GM19240 (cell line): ENCODE measurements at regions not wholly inside any gene's neighbourhood (a gene's known extent, or its start where the extent isn't known, plus 50 kb on each side); places are given as distances from the start of the nearest gene placed in this dataset.
"Not testable (repeated sequence)": the region's sequence is repeated elsewhere in the genome, so short reads cannot be mapped to it uniquely, and the experiment has no call there.

Experiments
- DNase-seq: peaks from one replicate; pipeline ENCODE4 v3.0.0; 2011; ENCODE audit warnings: low spot score; ENCODE audit not compliant: insufficient read length

DNA sequence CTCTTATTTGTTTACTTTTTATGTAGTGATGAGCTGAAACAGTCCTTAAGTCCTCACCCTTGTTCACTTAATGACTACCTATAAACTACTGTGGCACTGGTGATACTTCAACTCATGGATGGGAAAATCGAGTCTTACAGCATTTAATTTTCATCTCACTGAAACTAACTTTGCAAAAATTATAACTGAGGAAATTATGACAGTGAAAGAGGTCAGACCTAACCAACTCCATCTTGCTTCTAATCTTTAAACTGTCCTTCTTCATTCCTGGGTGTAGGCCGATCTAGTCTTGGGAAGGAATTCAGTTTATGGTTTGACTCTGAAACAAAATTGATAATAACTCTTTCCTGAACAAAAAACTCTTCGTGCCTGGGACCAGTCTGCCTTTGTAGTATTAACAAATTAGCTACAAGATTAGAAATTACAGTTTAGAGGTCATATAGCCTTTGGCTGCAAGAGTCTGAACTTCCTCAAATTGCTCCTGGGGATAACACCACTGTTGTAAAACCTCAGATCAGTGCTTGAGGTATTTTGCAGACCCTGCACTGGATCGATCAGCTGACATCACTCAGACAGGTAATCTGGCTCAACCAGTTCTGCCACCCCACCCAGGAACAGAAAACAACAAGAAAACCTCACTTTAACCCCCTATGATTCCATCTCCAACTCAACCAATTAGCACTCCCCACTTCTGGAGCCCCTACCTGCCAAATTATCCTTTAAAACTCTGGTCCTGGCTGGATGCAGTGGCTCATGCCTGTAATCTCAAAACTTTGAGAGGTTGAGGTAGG, 995.7 kb upstream of the PRKX start:
- DNase-seq, result no peak

DNA sequence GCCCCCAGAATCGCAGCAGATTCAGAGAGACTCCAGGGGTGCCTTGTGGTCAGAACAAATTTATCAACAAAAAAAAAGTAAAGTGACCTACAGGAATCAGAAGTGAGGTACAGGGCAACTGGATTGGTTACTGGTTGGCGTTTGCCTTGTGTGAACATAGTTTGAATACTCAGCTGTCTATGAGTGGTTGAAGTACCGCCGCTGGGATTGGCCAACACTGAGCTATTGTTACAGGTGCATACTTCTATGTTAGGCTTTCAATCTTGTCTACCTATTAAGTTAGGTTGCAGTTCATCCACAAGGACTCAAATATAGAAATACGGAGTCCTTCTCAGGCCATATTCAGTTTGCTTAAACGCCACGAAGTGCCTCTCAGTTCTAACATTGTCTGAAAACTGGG, 993.5 kb upstream of the PRKX start:
- DNase-seq, result no peak

DNA sequence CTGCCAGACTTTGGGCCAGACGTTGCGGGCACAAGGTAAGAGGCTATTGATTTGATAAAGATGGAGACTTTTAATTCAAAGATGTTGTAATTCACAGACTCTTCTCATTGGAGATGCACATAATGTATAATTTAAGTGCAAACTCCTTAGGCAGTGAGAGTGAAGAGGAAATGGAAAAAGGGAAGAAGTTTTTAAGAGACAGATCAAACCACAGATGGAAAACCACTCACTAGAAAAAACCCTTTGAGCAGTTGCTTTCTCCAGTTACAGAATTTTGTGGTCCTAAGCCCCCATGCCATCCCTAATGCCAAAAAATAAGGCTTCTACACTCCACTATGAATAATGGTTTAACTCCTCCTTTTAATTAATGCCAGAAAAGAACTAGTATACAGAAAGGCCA, 977.1 kb upstream of the PRKX start:
- DNase-seq, result no peak

DNA sequence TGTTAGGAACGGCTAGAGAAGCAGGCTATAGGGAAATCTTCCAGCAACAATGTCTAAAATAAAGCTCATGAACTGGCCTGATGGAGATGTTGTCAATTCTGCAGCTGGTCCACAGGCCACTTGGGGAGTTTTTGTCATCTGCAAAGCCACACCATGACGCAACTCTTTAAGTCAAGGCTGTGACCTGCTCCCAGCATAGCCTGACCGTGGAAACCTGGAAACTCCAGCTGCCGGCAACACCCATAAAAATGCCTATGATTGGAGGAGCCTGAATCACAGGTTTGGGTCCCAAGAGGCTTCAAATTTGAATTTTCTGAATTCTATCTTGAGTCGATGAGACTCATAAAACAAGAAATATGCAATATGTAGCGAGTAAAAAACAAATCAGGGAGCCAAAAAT, 969.2 kb upstream of the PRKX start:
- no peak for DNase-seq

DNA sequence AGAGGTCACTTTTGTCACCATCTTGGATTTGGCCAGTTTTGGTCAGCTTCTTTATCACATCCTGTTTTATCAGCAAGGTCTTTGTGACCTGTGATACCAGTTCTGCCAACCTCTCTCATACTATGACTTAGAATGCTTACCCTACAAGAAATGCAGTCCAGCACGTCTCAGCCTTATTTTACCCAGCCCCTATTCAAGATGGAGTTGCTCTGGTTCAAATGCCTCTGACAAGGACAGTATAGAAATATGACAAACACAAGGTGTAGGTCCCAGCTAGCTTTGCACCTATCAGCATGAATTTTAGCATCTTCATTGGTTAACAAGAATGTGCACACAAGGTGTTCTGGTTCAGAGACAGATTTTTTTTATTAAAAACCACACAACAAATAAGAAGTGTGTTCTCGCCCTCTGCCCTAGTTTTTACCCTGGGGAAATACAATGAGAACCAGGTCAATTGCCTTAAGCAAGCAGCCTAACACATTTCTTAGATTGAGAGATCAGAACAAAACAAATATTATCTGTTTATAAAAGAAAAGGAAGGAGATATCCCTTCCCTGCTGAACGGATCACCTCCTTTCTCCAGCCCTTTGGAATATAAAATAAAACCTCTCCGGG, 962.3 kb upstream of the PRKX start:
- no peak for DNase-seq

DNA sequence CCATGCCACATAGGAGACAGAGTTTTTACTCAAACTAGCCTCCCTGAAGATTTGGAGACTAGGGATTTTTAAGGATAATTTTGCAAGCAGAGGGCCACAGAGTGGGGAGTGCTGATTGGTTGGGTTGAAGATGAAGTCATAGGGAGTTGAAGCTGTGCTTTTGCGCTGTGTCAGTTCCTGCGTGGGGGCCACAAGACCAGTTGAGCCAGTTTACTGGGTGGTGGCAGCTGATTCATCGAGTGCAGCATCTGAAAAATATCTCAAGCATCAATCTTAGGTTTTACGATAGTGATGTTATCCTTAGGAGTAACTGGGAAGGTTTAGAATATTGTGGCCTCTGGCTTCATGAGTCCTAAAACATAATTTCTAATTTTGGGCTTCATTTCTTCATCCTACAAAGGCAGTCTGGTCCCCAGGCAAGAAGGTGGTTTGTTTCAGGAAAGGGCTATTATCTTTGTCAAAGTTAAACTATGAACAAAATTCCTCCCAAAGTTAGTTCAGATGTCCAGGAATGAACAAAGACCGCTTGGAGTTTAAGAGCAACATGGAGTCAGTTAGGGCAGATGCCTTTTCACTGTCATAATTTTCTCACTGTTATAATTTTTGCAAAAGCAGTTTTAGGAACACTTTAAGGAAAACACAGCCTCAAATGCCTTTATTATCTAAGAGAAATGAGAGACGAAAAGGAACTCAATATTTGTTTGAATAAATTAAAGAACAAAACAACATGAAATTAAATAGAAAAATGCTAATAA, 960.8 kb upstream of the PRKX start:
- no peak for DNase-seq

DNA sequence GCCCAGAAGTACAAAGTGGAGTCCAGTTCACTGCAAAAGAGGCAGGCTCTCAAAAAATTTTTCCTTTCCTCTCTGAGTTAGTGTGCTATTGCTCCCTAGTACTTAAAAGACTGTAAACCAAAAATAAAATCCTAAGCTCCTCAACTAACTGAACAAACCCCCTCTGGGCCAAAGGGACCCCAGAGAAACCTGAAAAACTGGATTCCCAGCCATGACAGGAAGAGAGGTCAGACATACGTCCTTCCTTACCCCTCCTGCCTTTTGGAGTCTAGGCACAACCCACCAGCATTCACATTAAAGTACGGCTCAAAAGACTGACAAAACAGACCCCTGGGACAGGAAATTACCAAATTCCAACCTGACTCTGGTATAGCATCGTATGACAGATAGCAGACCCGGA, 957.9 kb upstream of the PRKX start:
- no peak for DNase-seq

DNA sequence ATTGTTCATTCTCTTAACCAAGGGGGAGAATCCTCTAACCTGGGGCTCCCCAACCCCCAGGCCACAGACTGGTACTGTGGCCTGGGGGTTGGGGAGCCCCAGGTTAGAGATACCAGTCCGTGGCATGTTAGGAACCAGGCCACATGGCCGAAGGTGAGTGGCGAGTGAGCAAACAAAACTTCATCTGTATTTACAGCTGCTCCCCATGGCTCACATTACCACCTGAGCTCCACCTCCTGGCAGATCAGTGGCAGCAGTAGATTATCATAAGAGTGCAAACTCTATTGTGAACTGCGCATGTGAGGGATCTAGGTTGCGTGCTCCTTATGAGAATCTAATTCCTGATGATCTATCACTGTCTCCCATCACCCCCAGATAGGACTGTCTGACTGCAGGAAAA, 957.2 kb upstream of the PRKX start:
- DNase-seq, result no peak

DNA sequence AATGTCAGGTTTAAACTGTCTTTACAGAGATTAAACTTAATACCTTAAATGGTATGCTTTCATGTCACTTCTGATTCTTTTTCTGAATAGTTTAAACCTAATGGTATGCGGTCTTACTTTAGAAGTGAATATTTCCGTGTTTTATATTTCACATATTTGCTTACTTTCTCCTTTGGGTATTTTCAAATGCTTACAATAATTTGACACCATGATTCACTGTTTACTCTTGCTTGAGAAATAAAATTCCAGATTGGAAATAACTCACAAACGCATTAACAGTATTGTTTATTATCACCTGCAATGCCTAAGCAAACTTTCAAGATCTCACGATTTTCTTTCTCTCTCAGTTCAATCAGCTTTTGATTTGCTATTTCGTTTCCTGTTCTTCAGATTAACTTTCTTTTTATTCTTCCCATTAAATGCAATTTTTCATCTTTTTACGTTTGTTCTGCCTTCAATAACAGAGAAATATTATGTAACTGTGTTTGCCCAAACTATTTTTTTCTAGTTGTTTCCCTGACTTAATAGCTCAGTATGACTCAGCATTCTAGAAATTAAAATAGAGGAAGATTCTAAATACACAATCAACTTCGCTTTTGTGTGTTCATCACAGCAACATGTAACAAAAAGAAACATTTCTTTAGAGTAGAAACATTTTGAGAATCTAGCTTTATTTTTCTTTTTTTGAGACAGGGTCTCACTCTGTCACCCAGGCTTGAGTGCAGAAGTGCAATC, 955.5 kb upstream of the PRKX start:
- no peak for DNase-seq

DNA sequence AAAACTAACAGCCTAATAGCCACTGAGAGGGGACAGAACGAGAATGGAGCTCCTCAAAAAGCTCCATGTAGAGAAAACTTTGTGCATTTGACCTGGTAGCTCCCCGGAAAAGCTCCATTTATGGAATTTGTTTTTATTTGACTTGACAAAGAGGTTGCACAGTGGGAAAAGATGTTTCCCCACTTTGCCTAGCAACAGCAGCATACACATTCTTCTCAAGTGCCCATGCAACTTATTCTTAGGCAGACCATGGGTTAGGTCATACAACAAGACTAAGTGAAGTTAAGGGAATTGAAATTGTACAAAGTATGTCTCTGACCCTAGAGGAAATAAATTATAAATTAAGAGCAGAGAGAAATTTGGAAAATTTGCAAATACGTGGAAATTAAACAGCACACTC, 949.6 kb upstream of the PRKX start:
- no peak for DNase-seq

DNA sequence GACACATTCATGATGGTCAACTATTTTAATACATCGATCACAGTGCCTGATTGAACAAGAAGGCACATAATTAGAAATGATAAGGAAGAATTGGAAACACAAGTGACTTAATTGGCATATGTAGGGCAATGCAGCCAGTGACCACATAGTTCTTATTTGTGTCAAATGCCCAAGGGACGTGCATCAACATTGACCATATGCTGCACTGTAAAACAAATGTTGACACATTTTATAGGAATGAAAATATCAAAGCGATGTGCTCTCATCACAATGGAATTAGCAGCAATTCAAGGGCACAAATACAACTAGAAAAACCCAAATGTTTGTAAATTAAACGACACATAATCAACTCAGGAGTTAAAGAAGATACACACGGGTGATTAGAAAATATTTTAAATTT, 948.3 kb upstream of the PRKX start:
- DNase-seq, result no peak

DNA sequence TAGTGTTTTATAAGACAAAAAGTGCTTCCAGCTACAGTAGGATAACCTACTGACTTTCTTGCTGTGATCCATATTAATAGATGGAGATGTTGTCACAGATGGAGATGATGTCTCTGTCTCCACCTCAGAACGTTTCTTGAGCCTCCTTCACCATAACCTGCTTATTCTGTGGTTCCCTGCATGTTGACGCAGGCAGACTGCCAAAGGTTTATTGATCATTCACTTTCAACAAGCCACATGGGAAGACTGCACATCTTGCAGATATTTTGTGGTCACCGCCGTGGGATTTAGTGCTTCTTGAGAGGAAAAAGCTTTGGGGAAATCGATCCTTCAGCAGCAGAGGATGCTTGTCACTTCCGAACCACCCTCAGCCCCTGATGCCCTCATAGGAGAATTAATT, 943.0 kb upstream of the PRKX start:
- no peak for DNase-seq

DNA sequence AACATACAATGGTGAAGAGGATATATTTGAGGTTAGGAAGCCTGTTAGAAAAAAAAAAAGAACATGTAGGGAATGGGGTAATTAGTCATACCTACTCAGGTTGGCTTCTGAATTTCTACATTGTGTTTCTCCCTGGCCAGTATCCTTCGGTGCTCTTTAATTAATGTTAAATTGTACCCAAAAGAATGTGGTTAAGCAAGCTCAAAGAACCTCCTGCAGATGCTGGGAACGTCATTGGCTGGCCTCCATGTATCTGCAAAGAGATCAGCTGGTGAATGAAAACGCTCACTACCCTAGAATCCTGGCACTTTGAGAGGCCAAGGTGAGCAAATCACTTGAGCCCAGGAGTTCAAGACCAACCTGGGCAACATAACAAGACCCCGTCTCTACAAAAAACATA, 942.3 kb upstream of the PRKX start:
- DNase-seq, result no peak

DNA sequence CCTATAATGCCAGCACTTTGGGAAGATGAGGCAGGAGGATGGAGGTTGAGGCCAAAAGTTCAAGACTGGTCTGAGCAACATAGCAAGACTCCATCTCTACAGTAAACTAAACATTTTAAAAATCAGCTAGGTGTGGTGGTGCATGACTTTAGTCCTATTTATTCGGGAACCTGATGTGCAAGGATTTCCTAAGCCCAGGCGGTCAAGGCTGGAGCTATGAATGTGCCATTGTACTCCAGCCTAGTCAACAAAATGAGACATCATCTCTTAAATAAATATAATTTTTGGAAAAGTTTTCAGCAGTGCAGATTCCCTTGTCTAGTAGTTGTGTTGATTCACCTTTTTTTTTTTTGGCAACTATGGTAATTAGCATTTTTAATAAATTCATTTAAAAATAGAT, 928.7 kb upstream of the PRKX start:
- DNase-seq, result no peak

DNA sequence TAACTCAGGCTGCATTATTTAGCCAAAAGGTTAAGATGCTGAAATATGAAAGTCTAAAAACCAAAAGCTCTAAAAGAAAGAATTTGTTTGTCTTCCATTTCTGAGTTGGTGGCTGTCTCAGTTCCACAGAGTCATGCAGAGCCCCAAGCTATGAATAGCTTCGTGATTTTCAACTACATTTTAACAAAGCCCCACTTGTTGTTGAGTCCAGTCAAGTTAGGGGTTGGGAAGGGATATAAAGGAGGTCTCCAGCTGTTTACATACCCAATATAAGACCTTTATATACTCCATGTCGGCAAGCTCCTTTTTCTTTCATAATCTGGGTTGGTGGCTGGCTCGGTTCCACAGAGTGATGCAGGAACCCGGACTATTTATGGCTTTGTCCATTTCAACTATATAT, 924.6 kb upstream of the PRKX start:
- no peak for DNase-seq

DNA sequence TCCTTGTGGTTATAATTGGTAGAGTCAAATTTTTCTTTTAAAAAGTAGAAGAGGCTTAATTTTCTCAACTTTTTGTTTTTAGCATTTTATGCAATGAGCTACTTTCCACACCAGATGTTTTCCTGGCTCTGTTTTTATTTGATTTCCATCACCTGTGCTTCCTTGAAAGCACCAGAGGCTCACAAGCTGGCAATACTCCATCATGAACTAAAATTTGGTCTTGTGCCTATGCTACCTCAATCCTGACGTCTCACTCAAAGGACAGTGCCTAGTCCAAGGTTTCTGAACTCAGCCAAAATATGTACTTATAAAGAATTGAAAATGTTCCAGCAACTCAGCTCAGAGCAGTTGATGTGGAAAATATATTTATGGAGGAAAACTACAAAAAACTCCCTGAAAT, 914.0 kb upstream of the PRKX start:
- no peak for DNase-seq

DNA sequence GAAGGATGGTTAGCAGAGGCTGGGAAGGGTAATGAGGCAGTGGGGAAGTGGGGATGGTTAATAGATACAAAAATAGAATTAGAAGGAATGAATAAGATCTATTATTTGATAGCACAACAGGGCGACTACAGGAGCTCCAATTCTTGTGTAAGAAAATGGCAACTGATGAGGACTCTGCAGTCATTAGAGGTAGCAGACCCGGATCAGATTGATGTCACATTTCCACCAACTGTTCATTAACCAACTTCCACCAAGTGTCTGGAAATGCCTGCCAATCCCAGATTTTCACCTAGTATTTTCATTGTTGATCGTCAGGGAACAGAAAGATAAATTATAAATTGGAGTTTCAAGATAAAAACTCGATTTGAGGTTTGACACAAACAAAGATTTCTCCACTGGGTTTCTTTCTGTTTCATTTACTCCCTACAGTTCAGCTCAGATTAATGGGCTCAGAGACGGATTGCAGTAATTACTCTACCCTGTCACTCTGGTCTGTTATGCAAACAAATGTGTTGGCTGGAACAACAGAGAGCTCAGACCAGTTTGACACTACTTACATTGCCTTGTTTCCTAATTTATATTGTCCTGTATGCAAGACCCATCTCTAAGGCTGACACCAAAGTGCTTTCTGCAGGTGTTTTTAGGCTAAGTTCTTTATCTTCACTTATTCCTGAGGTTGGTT, 909.2 kb upstream of the PRKX start:
- DNase-seq, result no peak

DNA sequence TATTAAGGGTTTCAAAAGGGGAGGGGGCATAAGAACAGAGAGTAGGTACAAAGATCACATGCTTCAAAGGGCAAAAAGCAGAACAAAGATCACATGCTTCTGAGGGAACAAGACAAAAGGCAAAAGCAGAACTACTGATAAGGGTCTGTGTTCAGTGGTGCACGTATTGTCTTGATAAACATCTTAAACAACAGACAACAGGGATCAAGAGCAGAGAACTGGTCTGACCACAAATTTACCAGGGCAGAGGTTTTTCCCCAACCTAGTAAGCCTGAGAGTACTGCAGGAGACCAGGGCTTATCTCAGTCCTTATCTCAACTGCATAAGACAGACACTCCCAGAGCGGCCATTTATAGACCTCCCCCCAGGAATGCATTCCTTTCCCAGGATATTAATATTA, 900.2 kb upstream of the PRKX start:
- not testable (repeated sequence) for DNase-seq

DNA sequence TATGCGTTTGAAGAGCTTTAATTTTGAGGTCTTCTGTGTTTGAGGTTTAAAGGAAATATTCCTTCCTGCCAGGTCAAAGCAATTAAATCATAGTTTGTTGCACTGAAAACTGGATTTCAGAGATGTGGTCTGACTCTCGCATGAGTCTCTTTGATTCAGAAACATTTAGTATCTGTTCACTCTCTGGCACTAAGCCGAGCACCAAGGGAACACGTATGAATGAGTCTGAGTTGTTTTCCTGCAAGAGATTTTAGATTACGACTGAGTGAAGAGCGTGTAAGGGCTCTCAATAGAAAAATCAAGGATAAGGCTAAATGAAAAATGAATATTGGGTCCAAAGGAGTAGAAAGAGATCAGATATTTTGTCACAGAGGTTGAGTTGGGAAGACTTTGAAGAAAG, 875.4 kb upstream of the PRKX start:
- DNase-seq, result no peak

DNA sequence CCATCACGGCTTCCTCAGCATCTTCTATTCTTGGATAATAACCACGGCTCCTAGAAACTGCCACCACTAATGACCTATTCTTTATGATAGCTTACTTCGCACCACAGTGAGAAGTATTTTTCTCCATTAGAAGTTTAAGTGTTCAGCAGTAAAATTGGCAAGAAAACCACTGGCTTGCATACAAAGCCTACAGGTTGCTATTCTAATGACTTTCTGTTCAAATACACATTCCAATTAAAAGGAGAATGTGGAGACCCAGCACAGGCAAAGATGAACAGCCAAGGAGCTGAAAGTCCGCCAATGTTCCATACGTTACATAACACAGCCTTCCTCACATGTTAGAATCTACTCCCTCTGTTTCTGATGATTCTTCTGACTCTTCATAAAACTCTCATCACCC, 875.0 kb upstream of the PRKX start:
- DNase-seq, result no peak

DNA sequence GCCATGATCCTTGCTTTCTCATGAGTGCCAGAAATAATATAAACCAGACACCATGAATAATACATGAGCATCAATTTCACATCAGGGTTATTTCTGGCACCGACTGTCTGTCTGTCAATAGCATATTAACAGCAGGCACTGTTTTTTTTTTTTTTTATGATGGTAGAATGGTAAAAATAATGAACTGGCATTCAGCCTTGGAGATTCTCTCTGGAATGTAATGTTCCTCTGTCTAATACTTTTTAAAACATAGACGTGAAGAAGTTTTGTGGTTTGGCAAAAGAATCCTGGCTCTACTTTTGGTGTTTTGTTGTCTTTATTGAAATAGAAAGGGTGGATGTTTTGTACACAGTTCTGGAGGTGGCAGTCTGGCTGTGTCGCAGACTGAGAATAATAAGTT, 874.6 kb upstream of the PRKX start:
- no peak for DNase-seq
